NCI-H1930 (cell line): ENCODE measurements at regions not wholly inside any gene's neighbourhood (a gene's known extent, or its start where the extent isn't known, plus 50 kb on each side); places are given as distances from the start of the nearest gene placed in this dataset.
"Not testable (repeated sequence)": the region's sequence is repeated elsewhere in the genome, so short reads cannot be mapped to it uniquely, and the experiment has no call there.

ENCODE experiments used
- DNase-seq, 2 experiments: peaks; one replicate each; lab custom pipeline; 2025; lab: John Stamatoyannopoulos, UW

DNA sequence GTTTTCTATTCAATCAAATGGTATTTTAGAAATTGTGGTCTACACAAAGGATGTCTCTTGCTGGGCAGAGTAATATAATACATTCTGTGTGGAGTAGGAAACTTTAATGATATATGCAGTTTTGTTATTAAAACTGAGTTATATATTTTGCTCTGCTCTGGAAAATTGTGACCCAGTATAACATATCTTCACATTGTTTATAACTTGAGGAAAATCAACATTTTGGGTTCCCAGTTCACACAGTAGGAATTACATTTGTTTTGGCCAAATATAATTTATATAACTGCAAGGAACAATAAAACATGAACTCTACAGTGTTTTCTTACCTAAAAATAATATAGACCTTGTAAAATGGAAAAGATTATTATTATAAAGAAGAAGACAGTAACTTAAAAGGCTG is 372.4 kb downstream of the OSR1 start:
- no peak for DNase-seq

DNA sequence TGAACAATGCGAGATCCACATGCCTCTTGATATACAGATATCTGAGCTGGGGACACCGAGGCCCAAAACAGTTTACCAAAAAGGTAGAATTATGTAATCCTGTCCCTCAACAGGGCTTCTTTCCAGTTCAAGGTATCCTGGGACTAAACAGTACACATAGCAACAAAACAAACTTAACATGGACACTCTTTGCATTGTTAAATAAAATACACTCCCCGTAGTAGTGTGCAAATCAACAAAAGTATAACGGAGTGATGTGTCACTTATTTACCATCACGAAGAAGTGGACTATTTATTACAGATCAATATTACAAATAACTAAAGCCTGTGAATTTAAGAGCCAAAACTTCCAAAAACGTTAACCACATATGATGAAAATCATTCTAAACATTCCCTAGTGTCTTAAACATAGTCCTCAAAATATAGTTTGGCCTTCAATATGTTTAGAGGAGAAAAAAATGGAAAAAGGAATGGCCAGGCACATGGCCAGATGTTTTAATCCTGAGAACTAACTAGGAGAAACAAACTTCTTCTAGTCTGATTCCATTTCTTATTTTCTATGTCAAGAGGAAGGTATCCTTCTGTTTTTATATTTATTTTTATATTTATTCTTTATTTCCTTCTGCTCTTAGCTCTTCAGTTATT is 377.5 kb downstream of the OSR1 start:
- no peak for DNase-seq

DNA sequence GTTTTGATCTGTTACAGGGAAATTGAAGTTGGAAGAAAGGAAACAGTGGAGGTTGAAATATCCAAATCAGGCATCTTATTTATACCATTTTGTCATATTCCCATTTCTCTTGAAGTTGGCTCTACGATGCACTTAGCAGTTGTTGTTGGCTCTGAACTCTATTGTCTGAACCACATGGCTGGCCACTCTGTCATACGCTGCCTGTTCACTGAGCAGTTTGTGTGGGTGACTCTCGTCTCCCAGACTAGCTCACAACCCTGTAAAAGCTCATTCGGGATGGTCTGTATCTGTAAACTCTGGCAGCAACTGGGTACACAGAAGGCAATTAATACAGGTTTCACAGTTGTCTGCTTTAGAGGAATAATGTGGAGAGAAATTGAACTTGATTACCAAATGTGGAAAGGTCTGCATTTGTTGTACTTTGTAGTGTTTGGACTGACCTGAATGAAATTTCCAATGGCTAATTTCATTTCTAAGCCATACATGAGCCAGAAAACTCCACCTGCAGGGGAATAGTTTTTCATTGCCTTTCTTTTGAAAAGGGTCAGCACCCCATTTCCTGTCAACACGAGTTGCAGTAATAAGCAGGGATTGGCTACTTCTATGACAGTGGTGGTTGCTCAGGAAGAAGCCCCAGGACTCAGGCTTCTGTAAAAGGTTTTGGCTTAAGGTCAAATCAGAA is 378.2 kb downstream of the OSR1 start:
- no peak for DNase-seq

DNA sequence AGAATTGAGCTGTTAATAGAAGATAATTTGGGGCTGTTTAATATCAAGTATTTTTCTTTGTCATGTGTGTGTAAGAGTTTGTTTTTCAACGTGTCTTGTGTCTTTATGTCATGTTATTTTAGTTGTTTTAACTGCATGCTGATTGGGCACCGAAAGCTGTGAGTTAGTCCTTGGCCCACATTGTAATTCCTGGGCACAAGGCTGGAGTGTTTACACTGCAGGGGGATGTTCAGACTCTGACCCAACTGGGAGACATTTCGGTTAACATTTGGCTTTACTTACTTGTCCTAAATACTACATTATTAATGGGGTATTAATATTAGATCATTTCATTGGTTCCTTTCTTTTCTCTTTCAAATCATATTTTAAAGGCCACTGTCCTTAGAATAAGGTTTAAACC is 381.0 kb downstream of the OSR1 start:
- DNase-seq: no peak

DNA sequence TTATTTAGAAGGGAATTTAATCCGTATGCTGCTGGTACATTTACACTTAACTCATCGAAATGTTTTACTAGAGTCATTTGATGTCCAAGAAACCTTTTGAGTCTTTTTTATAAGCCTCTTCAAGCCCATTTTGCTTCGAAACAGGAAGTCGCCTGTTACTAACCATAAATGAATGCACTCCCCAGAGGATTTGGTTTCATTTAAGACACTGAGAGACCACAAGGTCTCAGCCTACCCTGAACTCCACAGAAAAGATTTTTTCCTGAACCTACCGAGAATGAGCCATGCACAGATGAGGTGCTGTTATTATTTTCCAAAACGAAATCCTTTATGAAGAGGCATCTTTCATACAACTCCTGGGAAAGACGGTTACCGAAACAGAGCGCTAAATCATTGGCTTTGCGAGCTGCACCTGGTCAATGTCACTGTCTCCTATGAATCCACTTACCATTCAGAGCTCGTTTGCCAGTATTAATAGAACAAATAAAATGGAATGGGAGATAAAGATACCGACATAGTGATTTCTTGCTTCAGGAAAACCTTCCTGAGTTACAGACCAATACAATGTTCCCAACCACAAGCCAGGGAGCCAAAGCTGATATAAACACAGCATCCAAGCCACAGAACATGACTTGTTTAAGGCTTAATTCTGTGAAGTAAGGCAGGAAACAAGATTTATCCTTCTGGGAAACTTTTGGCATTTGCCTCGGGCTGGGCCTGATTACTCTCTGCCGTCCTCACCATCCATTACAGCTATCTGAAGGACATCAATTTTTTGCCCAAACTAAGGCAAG is 382.1 kb downstream of the OSR1 start:
- DNase-seq: no peak

DNA sequence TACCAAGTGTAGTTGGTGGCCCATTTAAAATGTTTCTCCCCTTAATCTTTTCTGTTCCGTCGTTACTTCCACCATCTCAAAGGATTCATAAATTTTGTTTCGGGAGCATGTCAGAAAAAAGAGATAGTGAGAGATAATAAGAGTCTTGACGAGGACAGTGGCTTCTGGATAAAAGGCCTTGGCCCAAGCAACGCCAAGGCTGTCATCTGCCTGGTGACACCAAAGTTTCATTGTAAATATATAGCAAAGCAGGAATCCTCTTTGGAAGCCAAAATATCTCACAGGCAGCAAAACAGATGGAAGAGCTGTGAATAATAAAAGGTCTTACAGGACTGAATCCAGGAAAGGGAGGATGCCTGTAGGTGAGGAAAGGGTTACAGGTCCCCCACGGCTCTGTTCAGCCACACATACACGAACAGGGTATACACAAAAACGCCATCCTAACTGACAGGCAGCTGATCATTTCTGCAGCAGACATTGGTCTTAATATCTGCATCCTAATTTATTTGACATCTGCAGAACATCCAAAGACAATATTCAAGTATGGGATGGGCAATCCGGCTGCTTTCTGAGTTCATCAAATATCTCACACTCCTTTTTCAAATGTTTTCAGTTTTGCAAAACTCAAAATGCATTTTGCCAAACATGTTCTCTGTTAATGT is 382.8 kb downstream of the OSR1 start:
- DNase-seq: no peak

DNA sequence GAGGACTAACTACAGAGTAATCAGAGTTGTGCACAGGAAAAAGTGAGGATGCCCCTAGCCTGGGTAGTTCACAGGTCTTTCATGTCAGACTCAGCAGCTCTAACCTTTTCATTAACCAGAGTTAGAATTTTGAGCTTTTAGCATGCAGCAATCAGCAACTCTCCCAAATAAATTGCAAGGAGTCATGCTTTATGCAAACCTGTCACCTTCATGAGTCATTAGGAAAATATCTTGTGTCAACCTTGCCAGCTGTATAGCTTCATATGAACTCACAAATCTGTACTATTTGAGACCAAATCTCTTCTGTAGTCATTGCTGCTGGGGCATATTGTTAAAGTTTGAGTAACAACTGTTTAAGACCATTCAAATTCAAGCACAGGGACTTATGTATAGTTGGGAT is 382.3 kb upstream of the NT5C1B start:
- DNase-seq: no peak

DNA sequence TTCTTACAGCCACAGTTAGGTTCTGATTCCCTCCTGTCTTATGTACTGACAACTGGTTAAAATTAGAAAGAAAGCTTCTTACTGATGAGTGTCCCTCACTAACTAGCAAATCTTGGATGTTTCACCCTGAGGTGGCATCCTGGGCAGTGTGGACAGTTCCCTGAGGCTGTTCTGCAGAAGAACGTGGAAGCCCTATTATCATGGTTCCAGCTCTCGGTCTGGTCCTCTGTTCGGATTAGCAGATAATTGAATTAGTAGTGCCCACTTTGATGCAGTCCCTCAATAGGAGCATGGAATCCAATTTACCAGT is 381.7 kb upstream of the NT5C1B start:
- no peak for DNase-seq

DNA sequence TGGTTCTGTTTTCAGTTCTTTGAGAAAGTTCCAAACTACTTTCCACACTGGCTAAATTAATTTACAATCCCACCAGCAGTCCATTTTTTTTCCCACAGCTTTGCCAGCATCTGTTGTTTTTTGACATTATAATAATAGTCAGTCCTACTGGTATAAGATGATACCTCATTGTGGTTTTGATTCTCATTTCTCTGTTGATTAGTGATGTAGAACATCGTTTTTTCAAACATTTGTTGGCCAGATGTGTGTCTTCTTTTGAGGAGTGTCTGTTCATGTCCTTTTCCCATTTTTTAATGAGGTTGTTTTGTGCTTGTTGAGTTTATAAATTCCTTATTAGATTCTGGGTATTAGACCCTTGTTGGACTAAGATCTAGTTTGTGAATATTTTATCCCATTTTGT is 376.8 kb upstream of the NT5C1B start:
- no peak for DNase-seq

DNA sequence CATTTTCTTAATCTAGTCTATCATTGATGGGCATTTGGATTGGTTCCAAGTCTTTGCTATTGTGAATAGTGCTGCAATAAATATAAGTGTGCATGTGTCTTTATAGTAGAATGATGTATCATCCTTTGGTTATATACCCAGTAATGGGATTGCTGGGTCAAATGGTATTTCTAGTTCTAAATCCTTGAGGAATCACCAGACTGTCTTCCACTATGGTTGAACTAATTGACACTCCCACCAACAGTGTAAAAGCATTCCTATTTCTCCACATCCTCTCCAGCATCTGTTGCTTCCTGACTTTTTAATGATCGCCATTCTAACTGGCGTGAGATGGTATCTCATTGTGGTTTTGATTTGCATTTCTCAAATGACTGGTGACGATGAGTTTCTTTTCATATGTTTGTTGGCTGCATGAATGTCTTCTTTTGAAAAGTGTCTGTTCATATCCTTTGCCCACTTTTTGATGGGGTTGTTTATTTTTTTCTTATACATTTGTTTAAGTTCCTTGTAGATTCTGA is 374.4 kb upstream of the NT5C1B start:
- not testable (repeated sequence) for DNase-seq

DNA sequence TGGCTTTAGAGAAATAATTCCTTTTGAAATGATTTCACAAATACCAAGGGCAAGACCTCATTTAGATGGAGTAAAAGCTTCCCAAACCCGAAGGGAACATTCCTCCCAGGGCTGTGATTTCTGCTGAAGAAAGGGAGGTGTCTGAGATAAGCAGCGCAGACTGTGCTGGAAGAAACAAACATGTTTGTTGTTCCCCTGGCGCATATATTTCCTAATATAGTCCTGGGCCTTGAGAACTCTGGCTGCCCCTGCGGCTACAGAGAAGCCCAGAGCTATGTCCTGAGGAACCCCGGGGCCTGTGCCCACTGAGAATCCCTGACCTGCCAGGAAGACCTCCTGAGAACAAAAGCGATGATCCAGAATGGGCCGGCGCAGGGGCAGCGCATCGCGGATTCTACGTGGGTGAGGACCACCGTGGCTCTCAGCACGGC is 372.6 kb upstream of the NT5C1B start:
- no peak for DNase-seq

DNA sequence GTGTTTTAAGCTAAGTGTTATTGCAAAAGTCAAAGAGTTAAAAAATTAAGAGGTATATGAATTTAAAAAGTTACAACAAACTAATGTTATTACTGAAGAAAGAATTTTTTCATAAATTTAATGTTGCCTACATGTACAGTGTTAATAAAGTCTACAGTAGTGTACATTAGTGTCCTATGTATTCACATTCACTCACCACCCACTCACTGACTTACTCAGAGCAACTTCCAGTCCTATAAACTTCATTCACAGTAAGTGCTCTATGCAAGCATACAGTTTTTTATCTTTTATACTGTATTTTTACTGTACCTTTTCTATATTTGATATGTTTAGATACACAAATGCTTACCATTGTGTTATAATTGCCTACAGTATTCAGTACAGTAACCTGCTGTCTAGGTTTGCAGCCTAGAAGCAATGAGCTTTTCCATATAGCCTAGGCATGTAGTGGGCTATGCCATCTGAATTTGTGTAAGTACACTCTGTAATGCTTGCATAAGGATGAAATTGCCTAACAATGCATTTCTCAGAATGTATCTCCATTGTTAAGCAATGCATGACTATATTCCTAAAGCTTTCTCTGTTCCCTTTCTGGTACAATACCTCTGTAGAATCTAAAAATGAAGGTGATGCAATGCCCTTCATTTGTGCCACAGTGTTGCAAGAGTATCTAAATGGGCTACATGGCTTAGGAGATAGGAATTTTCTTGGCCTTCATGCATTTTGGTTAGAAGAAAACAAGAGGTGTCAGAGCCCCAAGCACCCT is 370.8 kb upstream of the NT5C1B start:
- DNase-seq: no peak

DNA sequence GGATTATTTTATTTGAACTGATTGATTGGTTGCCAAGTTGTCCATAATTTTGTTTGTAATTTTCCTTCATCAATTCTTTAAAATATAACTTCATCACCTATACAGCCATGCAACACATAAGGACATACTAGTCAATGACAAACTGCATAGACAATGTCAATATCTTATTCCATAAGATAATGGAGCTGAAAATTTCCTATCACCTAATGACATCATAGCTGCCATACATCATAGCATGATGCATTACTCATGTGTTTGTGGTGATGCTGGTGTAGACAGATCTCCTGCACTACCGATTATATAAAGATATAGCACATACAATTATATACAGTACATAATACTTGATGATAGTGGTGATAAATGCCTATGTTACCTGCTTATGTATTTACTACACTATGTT is 369.8 kb upstream of the NT5C1B start:
- no peak for DNase-seq

DNA sequence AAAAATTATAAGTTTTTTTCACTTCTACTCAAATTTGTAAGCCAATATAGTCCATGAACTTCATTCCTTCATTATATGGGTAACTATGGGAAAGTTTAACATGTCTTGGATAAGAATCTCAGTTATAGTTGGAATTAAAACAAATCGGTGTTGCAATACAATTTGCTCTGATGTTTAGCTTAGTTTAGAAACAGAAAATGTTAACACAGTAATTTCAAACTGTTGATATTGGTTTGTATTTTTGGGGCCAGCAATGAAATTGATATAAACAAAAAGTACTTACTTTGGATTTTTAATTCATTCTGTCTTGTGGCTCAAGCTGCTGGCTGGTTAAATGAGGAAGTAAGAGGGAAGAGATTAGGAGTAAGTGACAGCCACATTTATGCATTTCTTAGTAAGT is 368.5 kb upstream of the NT5C1B start:
- no peak for DNase-seq

DNA sequence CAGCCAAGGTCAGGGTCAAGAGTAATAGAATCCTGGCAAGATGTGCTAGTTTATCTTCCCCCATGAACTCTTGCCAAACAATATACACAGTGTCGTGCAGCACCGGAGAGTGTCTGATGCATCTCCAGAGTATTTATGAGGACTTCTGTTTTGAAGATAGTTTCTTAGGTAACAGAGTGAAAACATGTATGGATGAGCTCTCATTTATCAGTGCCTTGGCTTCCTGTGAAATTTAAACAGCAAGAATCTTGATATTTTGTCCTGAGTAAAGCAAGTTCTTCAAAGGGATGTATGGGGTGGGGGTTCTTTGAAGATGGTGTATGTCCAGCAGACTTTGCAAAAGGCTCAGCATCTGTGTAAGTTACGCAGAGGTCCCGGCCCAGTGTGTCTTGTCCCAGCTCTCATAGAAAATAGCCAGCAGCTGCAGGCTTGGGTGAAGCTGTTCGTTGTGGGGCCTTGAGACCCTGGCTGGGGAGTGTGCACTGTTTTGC is 361.0 kb upstream of the NT5C1B start:
- DNase-seq: no peak

DNA sequence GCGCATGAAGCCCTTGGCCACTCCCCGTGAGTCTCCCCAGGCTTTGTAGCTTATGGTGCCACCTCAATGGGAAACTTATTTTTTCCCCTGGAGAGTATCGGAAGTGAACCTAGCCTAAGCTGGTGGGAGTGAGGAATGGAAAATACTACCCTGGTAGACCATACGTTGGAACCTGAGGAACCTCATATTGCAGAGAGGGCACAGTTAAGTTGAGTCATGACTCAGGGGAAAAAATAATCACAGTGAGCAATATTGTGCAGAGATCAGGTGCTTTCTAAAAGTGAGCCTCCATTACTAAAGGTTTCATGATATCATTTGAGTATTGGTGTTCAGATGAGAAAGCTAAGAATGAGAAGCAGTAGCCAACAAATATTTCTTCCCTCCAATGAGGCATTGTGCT is 360.5 kb upstream of the NT5C1B start:
- no peak for DNase-seq

DNA sequence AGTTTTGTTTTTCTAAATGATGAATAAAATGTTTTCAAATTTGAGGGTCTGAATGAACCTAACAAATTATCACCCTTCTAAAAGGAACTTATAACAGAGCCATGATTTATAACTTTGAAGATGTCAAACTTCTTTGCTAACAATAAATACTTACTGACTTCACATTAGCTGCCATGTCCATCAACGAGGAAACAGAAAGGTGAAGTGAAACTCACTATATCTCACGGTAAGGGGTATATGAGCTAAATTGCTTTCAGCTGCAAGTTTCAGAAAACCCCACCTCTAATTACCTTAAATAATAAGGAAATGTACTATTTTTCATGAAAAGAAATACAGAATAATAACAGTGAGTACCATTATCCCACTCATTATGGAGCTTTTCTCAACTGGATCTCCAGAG is 350.8 kb upstream of the NT5C1B start:
- DNase-seq: no peak

DNA sequence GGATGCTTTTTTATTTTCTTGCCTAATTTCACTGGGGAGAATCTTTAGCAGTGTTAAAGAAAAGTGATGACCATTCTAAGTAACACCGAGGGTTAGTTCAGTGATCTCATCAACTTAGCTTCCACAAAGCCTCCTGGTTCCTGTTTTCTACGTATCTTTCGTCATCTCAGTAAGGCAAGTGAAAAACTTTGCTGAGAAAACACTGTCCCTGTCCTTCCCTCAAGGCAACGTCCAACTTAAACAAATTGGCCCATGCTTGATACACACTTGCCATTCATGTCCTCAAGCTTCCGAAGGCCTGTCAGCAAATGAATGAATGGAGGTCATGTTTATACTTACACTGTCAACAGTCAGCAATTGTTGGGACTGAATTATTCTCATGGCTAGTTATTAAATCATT is 350.4 kb upstream of the NT5C1B start:
- DNase-seq: not testable (repeated sequence)

DNA sequence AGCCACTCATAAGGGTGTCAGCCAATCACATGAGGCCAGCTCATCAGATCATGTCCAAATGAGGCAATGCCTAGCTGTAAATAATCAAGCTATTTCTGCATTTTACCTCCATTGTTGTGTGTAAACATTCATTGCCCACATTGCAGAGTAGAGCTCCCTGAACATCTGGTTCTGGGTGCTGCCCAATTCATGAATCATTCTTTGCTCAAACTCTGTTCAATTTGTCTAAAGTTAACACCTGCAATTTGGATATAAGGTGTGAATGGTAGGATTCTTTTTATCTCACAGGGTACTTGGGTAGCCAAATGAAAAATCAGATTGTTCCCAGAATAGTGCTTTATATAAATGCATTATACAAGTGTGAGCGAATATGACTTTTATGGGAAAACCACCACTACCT is 345.5 kb upstream of the NT5C1B start:
- DNase-seq: no peak

DNA sequence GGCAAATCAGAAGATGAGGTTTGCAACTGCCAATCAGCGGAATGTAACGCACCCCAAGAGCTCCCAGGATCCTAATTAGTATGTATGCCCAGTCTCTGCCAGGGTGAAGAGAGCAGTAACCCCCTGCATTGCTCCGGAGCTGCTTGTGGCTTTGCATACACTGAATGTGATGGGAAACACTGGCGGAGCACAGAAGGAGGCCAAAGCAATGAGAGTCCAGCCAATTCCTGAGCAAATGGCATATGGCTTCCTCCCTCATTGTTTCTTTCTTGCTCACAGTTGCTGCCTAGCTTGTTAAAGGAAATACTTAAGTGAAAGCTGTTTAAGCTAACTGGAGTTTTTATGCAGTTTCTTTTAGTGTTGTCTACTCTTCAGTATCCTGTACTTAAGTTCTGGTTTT is 343.5 kb upstream of the NT5C1B start:
- no peak for DNase-seq

DNA sequence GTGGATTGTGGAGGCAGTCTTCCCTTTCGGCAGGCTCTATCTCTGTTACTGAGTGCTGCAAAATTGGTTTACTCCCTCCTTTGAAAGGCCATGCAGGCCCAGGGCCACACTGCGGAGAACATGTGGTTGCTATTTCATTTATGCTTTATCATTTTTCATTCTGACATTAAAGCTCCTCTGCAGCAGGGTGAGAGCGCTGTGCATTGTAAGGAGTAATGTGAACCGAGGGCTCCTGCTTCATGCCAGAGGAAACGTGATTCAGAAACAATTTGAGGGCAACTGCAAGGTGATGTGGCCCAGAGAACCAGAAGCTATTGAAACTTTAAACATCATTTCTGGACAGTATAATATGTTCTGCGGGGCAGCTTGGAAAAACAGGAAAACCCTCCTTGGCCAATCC is 341.6 kb upstream of the NT5C1B start:
- DNase-seq: no peak
